ENCODE measurements at regions not wholly inside any gene's neighbourhood (a gene's known extent, or its start where the extent isn't known, plus 50 kb on each side); places are given as distances from the start of the nearest gene placed in this dataset.

DNA sequence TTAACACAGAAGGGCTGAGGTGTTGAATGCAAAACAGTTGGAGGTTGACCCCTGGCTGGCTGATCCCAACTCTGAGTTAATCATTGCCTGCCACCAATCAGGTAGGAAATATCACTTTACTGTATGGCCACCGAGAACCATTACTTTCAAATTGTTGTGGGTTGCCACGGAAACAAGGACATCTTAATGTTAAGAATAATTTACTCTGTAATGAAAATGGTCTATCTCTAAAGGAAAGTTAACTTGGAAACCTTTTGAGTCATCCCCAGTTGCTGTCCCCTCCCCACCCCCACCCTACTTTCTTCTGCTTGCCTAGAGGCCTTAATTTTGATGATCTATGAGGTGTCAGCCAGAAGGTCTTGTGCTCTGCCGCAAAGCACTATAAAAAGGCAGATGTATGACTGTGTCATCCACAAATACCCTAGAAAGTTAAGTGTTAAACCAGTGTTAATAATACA is 78.7 kb upstream of the SNRK start:
- TF ChIP-seq, protein P1, sequence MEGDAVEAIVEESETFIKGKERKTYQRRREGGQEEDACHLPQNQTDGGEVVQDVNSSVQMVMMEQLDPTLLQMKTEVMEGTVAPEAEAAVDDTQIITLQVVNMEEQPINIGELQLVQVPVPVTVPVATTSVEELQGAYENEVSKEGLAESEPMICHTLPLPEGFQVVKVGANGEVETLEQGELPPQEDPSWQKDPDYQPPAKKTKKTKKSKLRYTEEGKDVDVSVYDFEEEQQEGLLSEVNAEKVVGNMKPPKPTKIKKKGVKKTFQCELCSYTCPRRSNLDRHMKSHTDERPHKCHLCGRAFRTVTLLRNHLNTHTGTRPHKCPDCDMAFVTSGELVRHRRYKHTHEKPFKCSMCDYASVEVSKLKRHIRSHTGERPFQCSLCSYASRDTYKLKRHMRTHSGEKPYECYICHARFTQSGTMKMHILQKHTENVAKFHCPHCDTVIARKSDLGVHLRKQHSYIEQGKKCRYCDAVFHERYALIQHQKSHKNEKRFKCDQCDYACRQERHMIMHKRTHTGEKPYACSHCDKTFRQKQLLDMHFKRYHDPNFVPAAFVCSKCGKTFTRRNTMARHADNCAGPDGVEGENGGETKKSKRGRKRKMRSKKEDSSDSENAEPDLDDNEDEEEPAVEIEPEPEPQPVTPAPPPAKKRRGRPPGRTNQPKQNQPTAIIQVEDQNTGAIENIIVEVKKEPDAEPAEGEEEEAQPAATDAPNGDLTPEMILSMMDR (IDR thresholded peaks at IDR 0.05) = no peak
- no peak for TF ChIP-seq POLR2A (IDR thresholded peaks at IDR 0.05)
